ENCODE measurements at regions not wholly inside any gene's neighbourhood (a gene's known extent, or its start where the extent isn't known, plus 50 kb on each side); places are given as distances from the start of the nearest gene placed in this dataset.

- H3K4me3 Mint-ChIP-seq, result no peak overlapping the region
- H3K9me3 ChIP-seq (ENCODE audit: control insufficient read depth, low read length), result no peaks in the 10 kb centered on the region
- no peaks in the 10 kb centered on the region for H3K36me3 Mint-ChIP-seq (ENCODE audit: low read depth)
- H3K4me1 ChIP-seq (ENCODE audit: control insufficient read depth, insufficient read depth, low read length), result no peaks in the 10 kb centered on the region
- DNase-seq, result no peak
- H3K4me1 Mint-ChIP-seq, result peaks cover 2% of the 10 kb centered on the region
- no peaks in the 10 kb centered on the region for H3K27me3 ChIP-seq (ENCODE audit: control insufficient read depth, insufficient read depth, low read length, poor library complexity, severe bottlenecking)
- H3K36me3 ChIP-seq (ENCODE audit: control insufficient read depth, insufficient read depth, low read length), result no peaks in the 10 kb centered on the region
- H3K9ac ChIP-seq (ENCODE audit: extremely low read depth, low read length, poor library complexity, severe bottlenecking), result no peak overlapping the region
- H3K27ac ChIP-seq (ENCODE audit: low read depth, low read length), result no peak overlapping the region
- H3K9me3 Mint-ChIP-seq, result no peaks in the 10 kb centered on the region
- peaks cover 2% of the 10 kb centered on the region for H3K27me3 Mint-ChIP-seq (ENCODE audit: insufficient read depth)
- no peak overlapping the region for H3K4me3 ChIP-seq (ENCODE audit: low read length)
- no peak for TF ChIP-seq CTCF (conservative IDR thresholded peaks at IDR 0.05)
- no peak overlapping the region for H3K27ac Mint-ChIP-seq
- 76 to 79% methylated on average over 8 to 11 of the region's 11 CpGs for WGBS, 2 experiments (ENCODE audit: insufficient coverage in 1 of 2, insufficient read length in 1 of 2)
These were observed 503.0 kb upstream of the MYT1L start for GRCh38 chr2:2834105-2834504.

DNA sequence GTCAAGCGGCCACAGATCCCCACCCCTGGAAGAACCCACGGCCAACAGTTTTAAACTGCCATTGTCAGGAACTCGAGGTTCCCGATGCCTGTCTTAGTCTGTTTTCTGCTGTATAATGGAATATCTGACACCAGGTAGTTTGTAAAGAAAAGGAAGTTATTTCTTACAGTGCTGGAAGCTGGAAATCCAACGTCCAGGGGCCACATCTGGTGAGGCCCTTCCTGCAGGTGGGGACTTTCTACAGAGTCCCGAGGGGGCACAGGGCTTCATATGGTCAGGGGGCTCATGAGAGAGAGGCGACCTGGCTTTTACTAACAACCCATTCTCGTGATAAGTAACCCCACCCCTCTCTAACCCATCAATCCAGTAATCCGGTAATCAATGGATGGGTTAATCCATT, 501.6 kb upstream of the MYT1L start:
- no peaks in the 10 kb centered on the region for H3K27me3 Mint-ChIP-seq (ENCODE audit: insufficient read depth)
- Histone ChIP-seq H3K27ac (ENCODE audit: low read depth, low read length) (no peak overlapping the region), H3K4me3 (ENCODE audit: low read length) (no peak overlapping the region), H3K9me3 (ENCODE audit: control insufficient read depth, low read length) (no peaks in the 10 kb centered on the region), H3K36me3 (ENCODE audit: control insufficient read depth, insufficient read depth, low read length) (no peaks in the 10 kb centered on the region), H3K27me3 (ENCODE audit: control insufficient read depth, insufficient read depth, low read length, poor library complexity, severe bottlenecking) (no peaks in the 10 kb centered on the region), H3K4me1 (ENCODE audit: control insufficient read depth, insufficient read depth, low read length) (no peaks in the 10 kb centered on the region), H3K9ac (ENCODE audit: extremely low read depth, low read length, poor library complexity, severe bottlenecking) (no peak overlapping the region)
- no peak overlapping the region for H3K27ac Mint-ChIP-seq
- WGBS, 2 experiments (ENCODE audit: insufficient coverage in 1 of 2, insufficient read length in 1 of 2), result 91 to 96% methylated on average over 3 to 9 of the region's 9 CpGs
- H3K9me3 Mint-ChIP-seq, result no peaks in the 10 kb centered on the region
- no peak for TF ChIP-seq CTCF (conservative IDR thresholded peaks at IDR 0.05)
- H3K4me1 Mint-ChIP-seq, result peaks cover 2% of the 10 kb centered on the region
- peak; percentile 10 for DNase-seq
- no peaks in the 10 kb centered on the region for H3K36me3 Mint-ChIP-seq (ENCODE audit: low read depth)
- no peak overlapping the region for H3K4me3 Mint-ChIP-seq

GRCh38 chr2:2831633-2832032, 500.6 kb upstream of the MYT1L start:
- Histone ChIP-seq H3K4me1 (ENCODE audit: control insufficient read depth, insufficient read depth, low read length) (no peaks in the 10 kb centered on the region), H3K27ac (ENCODE audit: low read depth, low read length) (no peak overlapping the region), H3K4me3 (ENCODE audit: low read length) (no peak overlapping the region), H3K9ac (ENCODE audit: extremely low read depth, low read length, poor library complexity, severe bottlenecking) (no peak overlapping the region), H3K9me3 (ENCODE audit: control insufficient read depth, low read length) (no peaks in the 10 kb centered on the region), H3K27me3 (ENCODE audit: control insufficient read depth, insufficient read depth, low read length, poor library complexity, severe bottlenecking) (no peaks in the 10 kb centered on the region), H3K36me3 (ENCODE audit: control insufficient read depth, insufficient read depth, low read length) (no peaks in the 10 kb centered on the region)
- no peaks in the 10 kb centered on the region for H3K36me3 Mint-ChIP-seq (ENCODE audit: low read depth)
- DNase-seq, result peak; percentile 66
- 55 to 56% methylated on average over 8 to 11 of the region's 11 CpGs for WGBS, 2 experiments (ENCODE audit: insufficient coverage in 1 of 2, insufficient read length in 1 of 2)
- peaks cover 2% of the 10 kb centered on the region for H3K4me1 Mint-ChIP-seq
- no peak overlapping the region for H3K27ac Mint-ChIP-seq
- no peak for TF ChIP-seq CTCF (conservative IDR thresholded peaks at IDR 0.05)
- H3K27me3 Mint-ChIP-seq (ENCODE audit: insufficient read depth), result no peaks in the 10 kb centered on the region
- no peaks in the 10 kb centered on the region for H3K9me3 Mint-ChIP-seq
- H3K4me3 Mint-ChIP-seq, result no peak overlapping the region
